ENCODE measurements at regions not wholly inside any gene's neighbourhood (a gene's known extent, or its start where the extent isn't known, plus 50 kb on each side); places are given as distances from the start of the nearest gene placed in this dataset.

DNA sequence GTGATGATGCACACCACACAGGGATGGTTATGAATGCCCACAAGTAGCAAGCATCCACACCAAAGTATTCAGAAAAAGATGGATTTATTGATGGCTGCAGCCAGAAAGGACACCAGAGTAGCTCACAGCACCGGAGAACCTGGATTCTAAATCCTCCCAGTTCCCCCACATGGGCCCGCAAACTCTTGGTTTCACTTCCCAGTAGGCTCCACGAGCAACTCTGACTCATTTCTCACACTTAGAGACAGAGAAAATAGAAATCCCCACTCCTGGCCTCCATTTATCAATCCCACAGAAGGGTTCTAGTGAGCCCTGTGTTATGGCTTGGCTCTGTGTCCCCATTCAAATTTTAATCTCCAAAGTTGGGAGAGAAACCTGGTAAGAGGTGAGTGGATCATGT, 426.7 kb upstream of the MYT1L start (continued):
- TF ChIP-seq, protein P1, sequence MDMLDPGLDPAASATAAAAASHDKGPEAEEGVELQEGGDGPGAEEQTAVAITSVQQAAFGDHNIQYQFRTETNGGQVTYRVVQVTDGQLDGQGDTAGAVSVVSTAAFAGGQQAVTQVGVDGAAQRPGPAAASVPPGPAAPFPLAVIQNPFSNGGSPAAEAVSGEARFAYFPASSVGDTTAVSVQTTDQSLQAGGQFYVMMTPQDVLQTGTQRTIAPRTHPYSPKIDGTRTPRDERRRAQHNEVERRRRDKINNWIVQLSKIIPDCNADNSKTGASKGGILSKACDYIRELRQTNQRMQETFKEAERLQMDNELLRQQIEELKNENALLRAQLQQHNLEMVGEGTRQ (IDR thresholded peaks at IDR 0.05; ENCODE audit: borderline replicate concordance, low read depth, low read length), result no peak
- no peak for TF ChIP-seq EZH2 (IDR thresholded peaks at IDR 0.05; ENCODE audit: borderline replicate concordance, control insufficient read depth, low read depth, low read length)
- TF ChIP-seq BCL11A (IDR thresholded peaks at IDR 0.05; ENCODE audit: low read depth, low read length), result peak; percentile 39; the same call in 1 of the 2 replicates
- no peak for TF ChIP-seq NRF1 (conservative IDR thresholded peaks at IDR 0.05; ENCODE audit: low read depth, low read length)
- 0 out of 2 replicates have a peak, but pooled peaks have one; percentile 23 for TF ChIP-seq IRF4 (IDR thresholded peaks at IDR 0.05; ENCODE audit: low read depth, low read length)
- peak; percentile 84 for TF ChIP-seq SPI1 (IDR thresholded peaks at IDR 0.05; ENCODE audit: borderline replicate concordance, insufficient read depth, low read depth, low read length)
- TF ChIP-seq, protein P2, sequence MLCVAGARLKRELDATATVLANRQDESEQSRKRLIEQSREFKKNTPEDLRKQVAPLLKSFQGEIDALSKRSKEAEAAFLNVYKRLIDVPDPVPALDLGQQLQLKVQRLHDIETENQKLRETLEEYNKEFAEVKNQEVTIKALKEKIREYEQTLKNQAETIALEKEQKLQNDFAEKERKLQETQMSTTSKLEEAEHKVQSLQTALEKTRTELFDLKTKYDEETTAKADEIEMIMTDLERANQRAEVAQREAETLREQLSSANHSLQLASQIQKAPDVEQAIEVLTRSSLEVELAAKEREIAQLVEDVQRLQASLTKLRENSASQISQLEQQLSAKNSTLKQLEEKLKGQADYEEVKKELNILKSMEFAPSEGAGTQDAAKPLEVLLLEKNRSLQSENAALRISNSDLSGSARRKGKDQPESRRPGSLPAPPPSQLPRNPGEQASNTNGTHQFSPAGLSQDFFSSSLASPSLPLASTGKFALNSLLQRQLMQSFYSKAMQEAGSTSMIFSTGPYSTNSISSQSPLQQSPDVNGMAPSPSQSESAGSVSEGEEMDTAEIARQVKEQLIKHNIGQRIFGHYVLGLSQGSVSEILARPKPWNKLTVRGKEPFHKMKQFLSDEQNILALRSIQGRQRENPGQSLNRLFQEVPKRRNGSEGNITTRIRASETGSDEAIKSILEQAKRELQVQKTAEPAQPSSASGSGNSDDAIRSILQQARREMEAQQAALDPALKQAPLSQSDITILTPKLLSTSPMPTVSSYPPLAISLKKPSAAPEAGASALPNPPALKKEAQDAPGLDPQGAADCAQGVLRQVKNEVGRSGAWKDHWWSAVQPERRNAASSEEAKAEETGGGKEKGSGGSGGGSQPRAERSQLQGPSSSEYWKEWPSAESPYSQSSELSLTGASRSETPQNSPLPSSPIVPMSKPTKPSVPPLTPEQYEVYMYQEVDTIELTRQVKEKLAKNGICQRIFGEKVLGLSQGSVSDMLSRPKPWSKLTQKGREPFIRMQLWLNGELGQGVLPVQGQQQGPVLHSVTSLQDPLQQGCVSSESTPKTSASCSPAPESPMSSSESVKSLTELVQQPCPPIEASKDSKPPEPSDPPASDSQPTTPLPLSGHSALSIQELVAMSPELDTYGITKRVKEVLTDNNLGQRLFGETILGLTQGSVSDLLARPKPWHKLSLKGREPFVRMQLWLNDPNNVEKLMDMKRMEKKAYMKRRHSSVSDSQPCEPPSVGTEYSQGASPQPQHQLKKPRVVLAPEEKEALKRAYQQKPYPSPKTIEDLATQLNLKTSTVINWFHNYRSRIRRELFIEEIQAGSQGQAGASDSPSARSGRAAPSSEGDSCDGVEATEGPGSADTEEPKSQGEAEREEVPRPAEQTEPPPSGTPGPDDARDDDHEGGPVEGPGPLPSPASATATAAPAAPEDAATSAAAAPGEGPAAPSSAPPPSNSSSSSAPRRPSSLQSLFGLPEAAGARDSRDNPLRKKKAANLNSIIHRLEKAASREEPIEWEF (IDR thresholded peaks at IDR 0.05; ENCODE audit: insufficient replicate concordance, low read depth, low read length), result no peak

Measured in GM12878 (cell line).